ACC112 (cell line): ENCODE measurements at regions not wholly inside any gene's neighbourhood (a gene's known extent, or its start where the extent isn't known, plus 50 kb on each side); places are given as distances from the start of the nearest gene placed in this dataset.

Source experiments
- H2AFZ ChIP-seq: fragments of 200-600 bp; sonication (generic); one replicate; pipeline ENCODE4 v1.6.0; 2017; ENCODE audit warnings: antibody characterized with exemption, low read length; ENCODE audit not compliant: unreplicated experiment
- H3K27ac ChIP-seq: fragments of 200-600 bp; sonication (generic); 2 replicates; pipeline ENCODE4 v1.5.1; 2014; ENCODE audit warnings: low read depth, mild to moderate bottlenecking, antibody characterized with exemption, low read length, moderate library complexity
- H3K27me3 ChIP-seq: fragments of 200-600 bp; sonication (generic); 2 replicates; pipeline ENCODE4 v1.6.1; 2014; ENCODE audit warnings: mild to moderate bottlenecking, antibody characterized with exemption, low read length, moderate library complexity, mixed read lengths; ENCODE audit not compliant: insufficient read depth
- H3K36me3 ChIP-seq: fragments of 200-600 bp; sonication (generic); 2 replicates; pipeline ENCODE4 v1.6.1; 2016; ENCODE audit warnings: mild to moderate bottlenecking, antibody characterized with exemption, low read length, moderate library complexity, mixed read lengths; ENCODE audit not compliant: insufficient read depth
- H3K4me1 ChIP-seq: fragments of 200-600 bp; sonication (generic); one replicate; pipeline ENCODE4 v1.6.1; 2016; ENCODE audit warnings: low read length, mixed read lengths; ENCODE audit not compliant: insufficient read depth, unreplicated experiment, control insufficient read depth
- H3K4me3 ChIP-seq: fragments of 200-600 bp; sonication (generic); 2 replicates; pipeline ENCODE4 v1.5.1; 2014; ENCODE audit warnings: mild to moderate bottlenecking, low read depth, low read length
- H3K79me2 ChIP-seq: fragments of 200-600 bp; sonication (generic); one replicate; pipeline ENCODE4 v1.6.0; 2016; ENCODE audit warnings: low read length; ENCODE audit not compliant: control insufficient read depth, unreplicated experiment, insufficient read depth

DNA sequence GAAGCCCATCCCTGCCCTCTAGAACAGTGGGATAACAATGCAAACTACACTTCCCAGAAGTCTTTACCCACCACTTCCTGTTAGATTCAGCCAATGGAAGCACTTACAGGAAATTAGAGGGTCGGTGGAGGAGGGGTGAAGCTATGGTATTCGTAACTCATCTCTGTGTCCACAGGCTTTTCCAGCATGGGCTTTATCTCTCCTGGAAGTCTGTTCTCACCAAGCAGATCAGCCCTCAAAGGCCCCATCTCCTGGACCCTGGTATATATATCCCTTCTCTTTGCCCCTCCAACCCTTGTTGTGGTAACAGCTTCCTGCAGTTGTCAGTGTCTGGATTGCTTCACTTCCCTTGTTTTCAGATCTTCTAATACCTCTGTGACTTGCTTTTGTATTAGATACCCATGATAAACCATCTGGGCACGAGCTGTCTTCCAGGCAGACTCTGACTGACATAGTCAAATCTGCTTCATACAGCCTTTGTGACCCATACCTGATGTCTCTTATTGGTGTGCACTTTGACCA is 475.0 kb upstream of the POU3F3 start:
- Histone ChIP-seq H2AFZ (no peak overlapping the region), H3K27ac (no peak overlapping the region), H3K4me3 (no peak overlapping the region), H3K36me3 (no peaks in the 10 kb centered on the region), H3K27me3 (no peaks in the 10 kb centered on the region), H3K79me2 (no peaks in the 10 kb centered on the region), H3K4me1 (no peaks in the 10 kb centered on the region)

DNA sequence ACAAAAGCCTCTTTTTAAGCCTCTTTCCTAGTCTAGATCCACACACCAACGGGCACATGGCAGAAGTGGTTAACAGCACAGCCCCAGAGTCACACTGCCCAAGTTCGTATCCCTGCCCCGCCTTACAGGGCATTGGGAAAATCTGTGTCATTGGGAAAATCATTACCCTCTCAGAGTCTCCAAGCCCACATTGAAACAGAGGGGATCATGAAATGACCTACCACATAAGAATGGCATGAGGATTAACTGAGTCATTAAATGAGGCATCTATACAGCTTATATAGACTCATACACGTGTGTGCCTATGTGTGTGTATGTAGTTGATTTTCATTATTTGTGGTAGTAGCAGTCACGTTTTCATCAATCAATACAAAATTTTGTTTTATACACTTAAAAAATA is 469.0 kb upstream of the POU3F3 start:
- no peak overlapping the region for H3K27ac ChIP-seq
- no peaks in the 10 kb centered on the region for H3K79me2 ChIP-seq
- H3K36me3 ChIP-seq: no peaks in the 10 kb centered on the region
- no peaks in the 10 kb centered on the region for H3K27me3 ChIP-seq
- H3K4me3 ChIP-seq: no peak overlapping the region
- H2AFZ ChIP-seq: no peak overlapping the region
- no peaks in the 10 kb centered on the region for H3K4me1 ChIP-seq

DNA sequence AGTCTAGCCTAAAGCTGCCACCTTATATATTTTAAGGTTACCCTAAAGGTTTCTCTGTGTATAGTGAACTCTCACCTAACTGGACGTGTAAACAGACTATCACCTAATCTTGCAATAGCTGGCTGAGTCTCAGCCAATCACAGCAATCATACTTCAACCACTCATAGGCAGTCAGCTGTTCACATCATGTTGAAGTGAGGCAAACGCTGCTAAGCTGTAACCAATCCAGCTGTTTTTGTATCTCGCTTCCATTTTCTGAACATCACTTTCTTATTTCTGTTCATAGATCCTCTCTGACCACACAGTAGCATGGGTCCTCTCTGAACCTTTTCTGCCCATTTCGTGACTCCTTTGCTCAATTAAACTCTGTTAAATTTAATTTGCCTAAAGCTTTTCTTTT is 468.2 kb upstream of the POU3F3 start:
- Histone ChIP-seq H3K27ac (no peak overlapping the region), H2AFZ (no peak overlapping the region), H3K36me3 (no peaks in the 10 kb centered on the region), H3K27me3 (no peaks in the 10 kb centered on the region), H3K79me2 (no peaks in the 10 kb centered on the region), H3K4me3 (no peak overlapping the region), H3K4me1 (no peaks in the 10 kb centered on the region)

DNA sequence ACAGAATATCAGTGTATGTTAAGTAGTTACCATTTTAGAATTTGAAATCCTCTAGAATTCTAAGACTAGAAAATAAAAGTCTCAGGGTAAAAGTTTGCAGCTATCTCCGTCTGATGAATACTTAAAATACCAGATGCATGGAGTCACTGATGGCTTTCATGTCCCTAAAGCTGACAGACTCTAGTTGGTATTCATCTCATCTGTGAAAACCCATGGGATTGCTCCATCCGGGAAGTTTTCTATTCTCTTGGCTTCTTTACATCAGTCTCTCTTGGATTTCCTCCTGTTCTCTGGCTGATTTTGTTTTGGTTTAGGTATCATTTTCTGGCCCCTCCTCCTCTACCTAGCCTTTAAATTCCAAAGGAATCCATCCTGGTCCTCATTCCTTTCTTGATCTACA is 465.6 kb upstream of the POU3F3 start:
- no peaks in the 10 kb centered on the region for H3K79me2 ChIP-seq
- no peak overlapping the region for H2AFZ ChIP-seq
- H3K27ac ChIP-seq: no peak overlapping the region
- H3K4me1 ChIP-seq: no peaks in the 10 kb centered on the region
- no peak overlapping the region for H3K4me3 ChIP-seq
- no peaks in the 10 kb centered on the region for H3K27me3 ChIP-seq
- H3K36me3 ChIP-seq: no peaks in the 10 kb centered on the region

DNA sequence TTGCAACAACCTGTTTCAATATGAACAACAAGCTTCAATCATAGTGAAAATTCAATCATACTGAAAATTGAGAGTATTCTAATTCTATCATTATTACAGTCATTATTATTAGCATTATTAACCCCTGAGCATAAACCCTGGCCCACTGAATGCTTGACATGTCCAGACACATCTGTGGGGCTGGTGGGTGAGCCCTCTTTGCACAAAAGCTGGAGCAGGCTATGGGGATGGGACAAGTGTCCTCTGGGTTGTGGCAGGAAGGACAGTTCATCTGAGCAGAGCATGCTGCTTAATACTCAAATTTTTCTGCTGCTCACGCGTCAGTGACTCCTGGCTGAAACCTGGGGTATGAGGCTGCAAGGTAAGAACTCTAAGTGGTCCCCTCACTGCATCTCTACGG is 451.1 kb upstream of the POU3F3 start:
- Histone ChIP-seq H3K36me3 (no peaks in the 10 kb centered on the region), H3K27ac (no peak overlapping the region), H2AFZ (no peak overlapping the region), H3K79me2 (no peaks in the 10 kb centered on the region), H3K4me3 (no peak overlapping the region), H3K4me1 (no peaks in the 10 kb centered on the region), H3K27me3 (peaks cover 3% of the 10 kb centered on the region; the same call in 1 of the 2 replicates)

DNA sequence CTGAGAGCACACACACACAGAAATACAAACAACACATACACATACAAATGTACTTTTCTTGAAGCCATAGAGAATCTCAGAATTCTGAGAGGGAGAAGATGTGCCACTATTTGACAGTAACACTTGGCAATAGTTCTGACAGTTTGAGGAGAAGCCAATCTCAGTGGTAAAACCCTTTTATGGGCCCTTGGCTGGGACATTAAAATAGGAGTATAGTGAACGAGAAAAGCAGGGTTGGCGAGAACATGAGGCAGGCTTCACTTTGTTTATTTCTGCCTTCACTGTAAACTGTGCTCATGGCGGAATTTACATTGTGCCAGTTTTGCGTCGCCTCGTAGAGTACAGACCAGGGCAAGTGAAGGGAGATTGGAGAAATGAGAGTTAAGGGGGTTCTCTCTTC is 449.4 kb upstream of the POU3F3 start:
- no peak overlapping the region for H3K4me3 ChIP-seq
- peaks cover 3% of the 10 kb centered on the region; the same call in 1 of the 2 replicates for H3K27me3 ChIP-seq
- H3K79me2 ChIP-seq: no peaks in the 10 kb centered on the region
- no peaks in the 10 kb centered on the region for H3K4me1 ChIP-seq
- H3K27ac ChIP-seq: no peak overlapping the region
- H2AFZ ChIP-seq: no peak overlapping the region
- H3K36me3 ChIP-seq: no peaks in the 10 kb centered on the region

DNA sequence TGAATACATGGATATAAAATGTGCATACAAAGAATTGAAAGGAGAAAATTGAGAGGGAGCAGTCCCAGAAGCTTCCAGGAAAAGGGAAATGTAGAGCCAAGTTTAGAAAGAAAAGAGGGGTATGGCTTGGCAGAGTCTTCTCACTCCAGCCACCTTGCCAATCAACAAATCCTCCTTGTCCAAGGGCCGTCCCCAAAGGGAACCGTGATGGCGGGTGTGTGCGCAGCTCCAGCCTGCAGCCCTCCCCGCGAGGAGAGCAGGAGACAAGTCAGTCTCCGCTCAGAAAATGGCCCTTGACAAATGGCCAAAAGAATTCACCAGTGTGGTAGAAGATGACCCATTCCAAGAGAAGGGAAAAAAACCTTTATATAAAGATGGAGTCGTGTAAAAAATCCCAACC is 448.3 kb upstream of the POU3F3 start:
- Histone ChIP-seq H3K27ac (no peak overlapping the region), H2AFZ (no peak overlapping the region), H3K4me3 (no peak overlapping the region), H3K4me1 (no peaks in the 10 kb centered on the region), H3K79me2 (no peaks in the 10 kb centered on the region), H3K36me3 (no peaks in the 10 kb centered on the region), H3K27me3 (peaks cover 3% of the 10 kb centered on the region; the same call in 1 of the 2 replicates)

DNA sequence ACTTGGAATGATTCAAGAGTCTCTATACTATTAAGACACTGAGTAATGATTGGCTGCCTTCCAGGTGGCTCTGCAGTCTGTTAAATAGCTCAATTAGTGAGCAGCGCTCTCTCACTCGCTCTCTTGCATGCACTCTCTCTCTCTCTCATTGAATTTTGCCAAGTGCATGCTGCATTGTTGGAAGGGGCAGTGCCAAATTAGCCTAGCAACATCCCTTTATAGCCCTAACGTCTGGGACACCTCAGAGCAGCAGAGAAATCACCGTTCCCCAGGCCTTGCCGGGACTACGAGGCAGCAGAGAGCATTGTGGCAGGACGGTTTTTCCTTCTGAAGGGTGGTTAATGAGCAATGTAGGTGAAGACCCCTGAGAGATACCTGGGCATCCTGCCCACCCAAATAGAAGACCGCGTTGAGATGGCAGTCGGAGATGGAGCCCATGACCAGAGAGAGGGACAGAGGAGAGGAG is 447.6 kb upstream of the POU3F3 start:
- Histone ChIP-seq H3K36me3 (no peaks in the 10 kb centered on the region), H3K27ac (no peak overlapping the region), H3K4me3 (no peak overlapping the region), H3K27me3 (peaks cover 3% of the 10 kb centered on the region; the same call in 1 of the 2 replicates), H3K4me1 (no peaks in the 10 kb centered on the region), H2AFZ (no peak overlapping the region), H3K79me2 (no peaks in the 10 kb centered on the region)

DNA sequence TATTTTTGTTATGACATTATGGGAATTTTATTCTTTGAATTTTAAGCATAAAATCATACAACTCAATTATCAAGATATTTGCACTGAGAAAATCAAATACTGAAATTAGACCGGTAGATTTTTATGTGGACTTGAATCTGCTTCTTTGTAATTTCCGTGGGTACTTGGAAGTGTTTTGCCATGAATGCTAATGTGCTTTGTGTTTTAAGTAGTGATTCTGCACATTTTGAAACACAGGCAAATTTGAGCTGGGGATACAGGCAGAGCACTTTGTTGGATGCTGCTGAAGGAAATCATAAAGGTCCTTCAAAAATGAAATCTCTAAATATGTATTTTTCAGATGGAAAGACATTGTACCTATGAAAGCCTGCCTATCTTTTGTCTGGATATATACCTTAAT is 446.3 kb upstream of the POU3F3 start:
- Histone ChIP-seq H2AFZ (no peak overlapping the region), H3K27ac (no peak overlapping the region), H3K27me3 (peaks cover 3% of the 10 kb centered on the region; the same call in 1 of the 2 replicates), H3K36me3 (no peaks in the 10 kb centered on the region), H3K79me2 (no peaks in the 10 kb centered on the region), H3K4me1 (no peaks in the 10 kb centered on the region), H3K4me3 (no peak overlapping the region)

DNA sequence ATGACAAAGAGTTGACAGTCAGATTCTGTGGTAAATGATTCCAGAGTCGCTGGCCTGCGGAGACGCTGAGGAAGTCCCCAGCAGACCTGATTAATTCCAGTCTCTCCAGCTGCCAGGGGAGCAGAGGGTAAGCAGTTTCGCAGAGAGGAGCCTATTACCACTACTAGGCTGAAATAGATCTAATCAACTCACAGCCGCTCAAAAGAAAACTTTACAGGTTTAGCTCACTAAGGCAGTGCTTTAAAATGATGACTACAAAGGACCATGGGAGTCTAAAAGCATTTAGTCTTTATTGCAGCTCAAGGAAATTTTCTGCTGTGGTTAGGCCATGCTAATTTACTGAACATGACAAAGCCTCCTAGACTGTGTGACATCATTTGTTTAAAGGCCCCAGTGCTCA is 445.6 kb upstream of the POU3F3 start:
- Histone ChIP-seq H2AFZ (no peak overlapping the region), H3K27me3 (peaks cover 3% of the 10 kb centered on the region; the same call in 1 of the 2 replicates), H3K36me3 (no peaks in the 10 kb centered on the region), H3K79me2 (no peaks in the 10 kb centered on the region), H3K4me1 (no peaks in the 10 kb centered on the region), H3K27ac (no peak overlapping the region), H3K4me3 (no peak overlapping the region)

DNA sequence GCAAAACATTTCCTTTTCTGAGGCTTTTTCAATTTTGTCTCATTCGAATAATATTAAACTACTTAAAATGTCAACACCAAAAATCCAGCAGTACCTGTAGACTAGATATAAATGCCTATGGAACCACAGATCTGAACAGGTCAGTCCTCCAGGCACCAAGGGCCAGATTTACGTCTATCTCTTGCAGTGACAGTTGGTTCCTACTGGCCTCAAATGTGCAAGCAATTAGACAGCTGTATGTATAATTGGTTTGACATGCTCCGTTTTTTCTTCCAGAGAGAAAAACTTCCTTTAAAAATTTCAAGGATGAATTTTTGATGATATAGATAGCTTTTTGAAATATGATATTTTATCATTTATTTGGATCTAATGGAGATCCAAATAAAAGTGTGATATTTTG is 443.8 kb upstream of the POU3F3 start:
- no peaks in the 10 kb centered on the region for H3K36me3 ChIP-seq
- 0 out of 2 replicates have a peak, but pooled peaks cover 5% of the 10 kb centered on the region for H3K27me3 ChIP-seq
- H2AFZ ChIP-seq: no peak overlapping the region
- no peaks in the 10 kb centered on the region for H3K79me2 ChIP-seq
- no peak overlapping the region for H3K4me3 ChIP-seq
- H3K27ac ChIP-seq: no peak overlapping the region
- H3K4me1 ChIP-seq: no peaks in the 10 kb centered on the region
